ENCODE measurements at regions not wholly inside any gene's neighbourhood (a gene's known extent, or its start where the extent isn't known, plus 50 kb on each side); places are given as distances from the start of the nearest gene placed in this dataset.
A peak's percentile ranks its signal among the peaks of the same experiment; 100 is the strongest.

DNA sequence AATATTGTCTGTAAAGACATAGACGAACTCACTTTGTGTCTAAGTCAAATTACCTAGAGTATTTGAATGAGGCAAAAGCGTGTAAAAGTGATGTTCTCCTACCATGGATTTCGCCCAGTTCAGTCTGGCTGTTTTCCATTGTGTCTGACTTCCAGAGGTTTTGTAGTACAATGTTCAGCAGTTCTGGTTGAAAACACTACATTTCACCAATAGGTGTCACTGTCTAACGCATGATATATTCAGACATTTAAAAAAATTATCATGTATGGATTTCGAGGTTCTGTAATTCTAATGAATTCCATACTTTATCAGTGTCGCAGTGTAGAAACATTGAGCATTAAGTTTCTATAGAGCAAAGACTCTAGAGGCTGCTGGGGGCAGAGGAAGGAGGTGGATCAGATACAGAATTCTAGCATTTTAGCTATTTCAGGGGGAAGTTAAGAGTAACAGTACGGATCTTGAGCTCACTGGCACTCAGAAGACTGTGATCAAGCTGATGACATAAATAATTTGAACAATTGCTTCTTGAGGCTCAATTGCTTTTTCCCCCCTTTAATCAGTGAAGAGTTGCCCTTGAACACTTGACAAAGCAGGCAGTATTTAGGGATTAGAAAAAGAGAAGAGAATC lies 196.9 kb upstream of the RHOBTB1 start:
- peak; percentile 61 for DNase-seq (ENCODE audit: low spot score)

DNA sequence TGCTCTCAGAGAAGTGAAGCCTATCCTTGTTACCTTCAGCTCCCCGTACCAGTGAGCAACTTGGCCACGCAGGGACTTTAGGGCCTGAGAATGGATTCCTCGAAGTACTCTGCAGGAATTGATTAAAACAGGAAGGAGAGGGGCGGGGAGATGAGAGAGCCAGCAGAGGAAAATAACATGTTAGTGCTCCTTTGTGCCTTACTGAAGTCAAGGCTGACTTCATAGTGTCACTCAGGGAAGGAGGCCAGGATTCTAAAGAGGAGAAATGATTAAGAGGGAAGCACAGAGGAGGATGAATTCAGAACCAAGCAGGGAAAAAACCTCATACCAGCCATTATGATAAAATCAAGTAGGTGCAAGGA lies 195.6 kb upstream of the RHOBTB1 start:
- DNase-seq (ENCODE audit: low spot score), result no peak

DNA sequence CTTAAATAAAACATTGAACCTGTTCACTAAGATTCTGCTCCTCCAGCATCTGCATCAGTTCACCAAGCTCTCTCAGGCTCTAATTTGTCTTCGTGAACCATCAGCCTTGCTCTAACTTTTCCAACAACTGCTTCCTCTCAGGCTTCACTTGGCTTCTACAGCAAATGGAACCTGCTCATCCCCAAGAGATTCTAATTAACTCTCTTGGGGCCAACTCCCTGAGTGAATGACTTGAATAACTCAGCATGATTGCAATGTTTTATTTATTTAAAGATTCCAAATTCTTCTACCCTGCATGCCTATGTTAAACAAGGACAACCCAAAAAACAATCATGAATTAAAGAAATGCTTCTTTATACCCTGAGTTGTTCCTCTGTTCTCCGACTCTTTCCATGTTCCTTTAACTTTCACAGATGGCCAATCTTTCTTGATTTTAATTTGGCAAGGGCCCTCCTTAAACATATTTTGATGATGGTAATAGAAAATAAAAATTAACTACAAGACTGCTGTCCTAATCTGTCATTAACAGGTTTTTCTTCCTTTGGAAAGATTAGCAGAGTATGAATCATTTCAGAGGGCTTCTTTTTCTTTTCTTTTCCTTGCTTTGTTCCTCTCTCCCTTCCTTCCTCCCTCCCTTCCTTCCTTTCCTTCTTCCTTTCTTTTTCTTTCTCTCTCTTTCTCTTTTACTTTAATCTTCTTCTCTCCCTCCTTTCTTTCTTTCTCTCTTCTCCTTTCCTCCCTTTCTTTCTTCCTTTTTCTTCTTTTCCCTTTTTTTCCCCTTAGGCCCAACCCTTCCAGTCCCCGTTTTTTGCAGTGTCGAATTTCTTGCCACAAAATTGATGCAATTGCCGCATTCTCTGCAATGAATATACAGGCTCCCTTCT lies 195.0 kb upstream of the RHOBTB1 start:
- DNase-seq (ENCODE audit: low spot score), result no peak

DNA sequence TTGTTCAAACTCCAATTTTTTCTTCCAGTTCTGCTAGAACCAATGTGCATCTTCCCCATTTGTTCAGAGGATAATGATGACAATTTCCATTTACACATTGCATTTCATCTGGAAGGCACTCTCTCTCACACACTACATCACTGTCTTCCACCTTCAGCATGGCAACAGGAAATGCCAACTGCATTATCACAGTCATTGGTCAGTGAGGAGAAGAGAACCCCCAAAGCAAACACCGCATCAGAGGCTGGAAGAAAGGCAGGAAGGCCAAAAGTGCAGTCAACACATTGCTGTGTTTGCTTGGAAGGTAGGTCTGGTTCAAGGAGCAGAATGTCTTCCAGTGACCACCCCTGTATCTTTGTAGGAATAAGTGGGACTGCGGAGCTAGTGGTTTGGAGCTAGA lies 192.2 kb upstream of the RHOBTB1 start:
- peak; percentile 9 for DNase-seq (ENCODE audit: low spot score)

DNA sequence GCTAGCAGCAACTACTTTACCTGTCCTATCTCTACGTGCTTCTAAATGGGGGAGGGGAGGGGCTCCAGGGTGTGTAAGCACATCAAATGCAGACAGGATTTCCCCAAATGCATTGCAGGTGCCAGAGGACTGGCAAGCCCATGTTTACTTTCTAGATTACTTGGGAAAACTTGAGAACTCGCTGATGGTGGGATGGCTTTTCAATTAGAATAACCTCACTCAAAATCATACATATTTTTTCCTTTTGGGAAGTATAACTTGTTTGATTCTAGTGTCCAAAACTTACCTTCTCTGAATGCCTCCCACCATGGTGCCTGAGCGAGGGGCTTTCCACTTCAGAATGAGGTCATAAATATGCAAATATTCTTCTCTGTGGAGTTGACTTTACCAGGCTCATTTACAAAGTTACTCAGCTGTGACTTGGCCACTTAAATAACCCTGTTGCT lies 191.3 kb upstream of the RHOBTB1 start:
- no peak for DNase-seq (ENCODE audit: low spot score)

DNA sequence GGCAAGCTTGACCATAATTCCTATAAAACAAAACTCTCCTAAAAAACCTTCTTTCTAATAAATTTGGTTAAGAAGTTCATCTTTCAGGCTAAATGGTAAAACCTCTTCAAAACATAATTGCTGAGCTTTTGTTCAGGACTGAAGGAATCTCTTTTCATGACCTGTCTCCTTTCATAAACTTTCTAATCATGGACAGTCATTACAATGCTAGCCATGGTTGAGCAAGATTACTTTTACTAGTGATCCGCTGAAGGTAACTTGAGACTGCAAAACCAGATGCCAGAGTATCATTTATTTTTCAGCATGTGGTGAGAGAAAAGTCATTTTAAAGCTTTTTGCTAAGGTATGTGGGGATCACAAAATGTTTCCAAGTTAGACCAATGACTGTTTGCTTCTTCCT lies 186.4 kb upstream of the RHOBTB1 start:
- DNase-seq (ENCODE audit: low spot score), result no peak

DNA sequence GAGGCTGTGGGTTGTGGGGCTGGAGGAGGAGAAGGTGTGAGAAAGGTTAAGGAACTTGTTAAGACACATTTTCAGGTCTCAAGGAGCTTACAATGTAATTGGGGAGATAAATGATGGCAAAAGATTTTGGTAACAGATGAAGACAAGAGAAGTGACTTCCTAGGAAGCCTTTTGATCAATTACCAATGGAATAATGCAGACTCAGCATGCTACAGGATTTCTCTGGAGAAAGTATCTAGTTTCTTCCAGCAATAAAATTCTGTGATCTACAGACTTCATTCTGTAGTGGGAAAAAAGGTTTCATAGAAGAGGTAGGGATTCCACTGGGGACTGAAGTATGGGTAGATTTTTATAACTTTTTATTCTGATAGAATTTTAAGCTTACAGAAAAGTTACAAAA lies 184.2 kb upstream of the RHOBTB1 start:
- DNase-seq (ENCODE audit: low spot score), result no peak

DNA sequence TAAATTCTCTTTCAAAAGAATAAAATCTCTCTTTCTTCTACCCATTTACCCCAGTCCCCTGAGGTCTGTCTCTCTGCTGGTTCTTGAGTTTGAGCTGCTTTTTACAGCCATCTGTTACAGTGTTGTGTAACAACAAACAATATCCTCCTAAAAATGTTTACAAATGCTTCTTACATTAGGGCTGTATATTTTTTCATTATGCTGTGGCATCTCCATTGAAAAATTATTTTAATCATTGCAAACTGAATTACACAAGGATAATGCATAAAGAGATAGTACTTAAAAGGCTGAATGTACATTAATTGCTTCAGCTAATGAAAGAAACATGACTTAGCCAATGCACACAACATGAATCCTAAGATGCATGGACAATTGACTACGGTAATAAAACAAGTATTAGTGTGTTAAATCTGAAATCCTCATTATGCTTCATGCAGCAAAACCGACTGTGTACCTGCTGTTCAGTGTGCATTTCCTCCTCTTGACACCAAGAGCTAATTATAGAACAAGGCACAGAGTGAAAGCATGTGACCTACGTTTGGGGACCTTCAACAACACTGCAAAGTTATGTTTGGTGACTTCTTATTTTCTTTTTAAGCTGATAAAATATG lies 181.7 kb upstream of the RHOBTB1 start:
- DNase-seq (ENCODE audit: low spot score), result no peak

DNA sequence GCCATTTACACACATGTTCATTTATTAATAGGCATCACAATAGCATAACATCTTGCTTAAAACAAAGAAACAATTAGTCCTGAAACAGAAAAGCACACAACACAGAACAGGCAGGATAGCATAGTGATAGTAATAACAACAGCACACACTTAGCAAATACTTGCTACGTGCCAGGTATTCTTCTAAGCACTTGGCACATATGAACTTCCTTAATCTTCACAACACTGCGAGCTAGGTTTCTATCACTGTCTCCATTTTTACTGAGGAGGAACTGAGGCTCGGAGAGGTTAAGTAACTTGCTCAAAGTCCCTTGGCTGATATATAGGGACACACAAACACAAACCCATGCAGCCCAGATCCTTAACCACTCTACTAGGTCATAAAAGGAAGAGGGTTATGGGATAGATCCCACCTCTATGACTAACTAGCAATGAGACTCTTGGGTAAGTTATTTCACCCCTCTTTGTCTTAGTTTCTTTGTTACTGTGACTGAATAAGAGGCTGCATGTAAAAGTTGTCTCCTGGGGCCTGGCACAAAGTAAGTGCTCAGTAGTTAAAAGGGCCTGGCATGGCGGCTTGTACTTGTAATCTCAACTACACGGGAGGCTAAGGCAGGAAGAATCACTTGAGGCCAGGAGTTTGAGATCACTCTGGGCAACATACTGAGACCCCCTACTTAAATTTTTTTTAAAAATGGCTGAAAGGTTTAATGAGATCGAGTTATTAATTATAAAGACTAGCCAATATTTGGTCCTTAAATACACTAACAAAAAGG lies 181.0 kb upstream of the RHOBTB1 start:
- no peak for DNase-seq (ENCODE audit: low spot score)

DNA sequence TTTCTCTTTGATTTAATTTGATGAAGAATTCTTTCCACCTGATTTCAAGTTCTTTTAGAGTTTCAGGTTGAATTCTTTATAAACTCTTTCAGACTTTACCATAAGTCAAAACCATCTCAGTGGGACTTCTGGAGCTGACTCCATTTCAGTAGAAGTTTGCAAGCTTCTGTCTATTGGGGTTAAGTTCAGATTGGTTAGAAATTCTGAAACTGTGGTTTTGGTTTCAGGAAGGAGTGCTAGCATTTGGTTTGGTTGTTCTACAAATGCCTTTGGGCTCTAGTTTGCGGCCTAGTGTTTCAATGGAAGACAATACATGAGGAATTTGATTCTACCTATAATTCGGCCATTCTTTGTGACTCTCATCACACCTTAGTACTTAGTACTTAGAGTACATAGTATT lies 176.8 kb upstream of the RHOBTB1 start:
- no peak for DNase-seq (ENCODE audit: low spot score)

DNA sequence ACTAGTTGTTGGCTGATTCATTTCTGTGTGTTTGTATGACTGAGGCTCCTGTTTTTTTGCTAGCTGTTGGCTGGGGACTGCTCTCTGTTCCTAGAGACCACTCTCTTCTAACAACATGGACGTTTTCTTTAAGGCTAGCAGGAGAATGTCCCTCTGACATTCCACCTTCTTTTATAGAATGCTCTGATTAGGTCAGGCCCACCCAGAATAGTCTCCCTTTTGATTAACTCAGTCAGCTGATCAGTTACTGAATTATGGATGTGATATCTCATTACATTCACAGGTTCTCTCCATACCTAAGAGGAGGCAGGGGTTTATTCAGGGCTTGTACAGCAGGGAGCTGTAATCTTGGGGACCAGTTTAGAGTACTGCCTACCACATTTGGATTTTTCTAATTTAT lies 175.6 kb upstream of the RHOBTB1 start:
- no peak for DNase-seq (ENCODE audit: low spot score)

DNA sequence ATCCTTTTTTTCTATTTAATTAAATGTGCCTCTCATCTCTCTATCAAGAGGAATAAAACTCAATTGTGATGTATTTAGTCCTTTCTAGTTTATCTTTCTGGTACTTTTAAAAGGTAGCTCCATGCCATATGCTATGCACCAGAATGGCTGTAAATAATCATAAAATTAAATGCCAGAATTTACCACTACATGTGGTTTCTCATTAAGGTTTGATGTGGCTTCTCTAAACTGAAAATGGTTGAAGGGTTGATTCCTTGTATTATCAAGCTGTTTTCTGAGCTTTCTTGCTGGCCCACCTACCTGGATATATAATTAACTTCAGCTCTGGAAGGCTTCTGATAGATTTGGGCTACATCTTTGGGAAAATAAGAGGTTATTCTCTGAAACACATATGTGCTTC lies 171.9 kb upstream of the RHOBTB1 start:
- no peak for DNase-seq (ENCODE audit: low spot score)

DNA sequence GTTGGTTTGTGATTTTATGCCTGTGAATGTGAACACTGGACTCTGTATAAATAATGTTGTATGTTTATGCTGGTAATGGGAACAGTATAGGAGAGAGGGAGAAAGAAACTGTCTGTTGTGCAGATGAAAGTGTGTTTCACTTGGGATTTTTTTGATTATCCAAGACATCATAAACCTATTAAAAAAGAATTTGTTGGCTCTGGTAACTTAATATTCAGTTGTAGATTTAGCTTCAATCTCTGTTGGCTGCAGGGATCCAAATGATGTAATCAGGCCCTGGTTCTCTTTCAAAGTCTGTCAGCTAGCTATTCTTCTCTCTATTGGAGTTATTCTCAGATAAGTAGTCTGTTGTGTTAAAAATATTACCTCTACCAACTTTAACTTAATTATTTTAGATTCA lies 168.8 kb upstream of the RHOBTB1 start:
- DNase-seq (ENCODE audit: low spot score), result no peak

DNA sequence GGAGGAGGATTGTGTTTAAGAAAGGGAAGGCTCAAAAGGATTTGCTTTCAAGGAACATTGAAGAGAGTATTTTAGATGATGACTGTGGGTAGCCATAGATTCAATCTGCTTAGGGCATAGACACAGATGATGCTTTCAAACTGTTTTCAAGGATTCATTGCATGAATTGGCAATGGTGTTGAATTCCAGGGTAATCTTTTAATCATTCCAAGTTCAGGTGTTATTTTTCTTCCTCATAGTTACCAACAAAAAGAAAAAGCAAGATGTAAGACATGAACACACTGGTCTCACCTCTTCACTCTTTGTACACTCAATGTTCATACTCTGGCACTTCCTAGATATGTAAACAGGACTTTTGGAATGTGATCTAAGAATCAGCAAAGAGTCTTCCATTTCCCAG lies 167.0 kb upstream of the RHOBTB1 start:
- DNase-seq (ENCODE audit: low spot score), result no peak

DNA sequence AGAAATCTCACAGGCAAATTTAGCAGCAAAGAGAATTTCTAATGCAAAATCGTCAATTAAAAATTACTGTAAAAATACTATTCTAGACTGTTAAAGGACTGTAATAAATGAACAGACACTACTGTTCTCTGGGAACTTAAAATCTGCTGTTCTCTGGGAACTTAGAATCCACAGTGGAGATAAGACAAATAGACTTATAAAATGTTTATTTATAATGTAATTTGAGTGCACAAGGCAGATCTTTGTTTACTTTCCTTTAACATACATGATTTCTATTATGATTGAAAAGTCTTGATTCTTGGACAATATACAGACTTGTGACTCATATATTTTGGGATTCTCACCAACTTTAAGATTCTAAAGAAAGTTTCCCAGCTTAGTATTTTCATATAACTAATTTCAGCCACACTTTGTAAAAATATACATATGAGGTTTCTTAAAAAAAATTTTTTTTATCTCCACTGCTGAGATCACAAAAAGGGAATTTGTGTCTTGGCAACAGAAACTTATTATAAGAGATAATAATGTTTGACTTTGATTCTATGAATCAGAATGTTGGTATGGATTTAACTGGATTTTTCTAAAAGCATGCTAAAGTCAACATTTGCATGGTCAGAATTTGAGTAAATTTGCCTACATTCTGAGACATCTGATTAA lies 166.3 kb upstream of the RHOBTB1 start:
- DNase-seq (ENCODE audit: low spot score), result no peak

DNA sequence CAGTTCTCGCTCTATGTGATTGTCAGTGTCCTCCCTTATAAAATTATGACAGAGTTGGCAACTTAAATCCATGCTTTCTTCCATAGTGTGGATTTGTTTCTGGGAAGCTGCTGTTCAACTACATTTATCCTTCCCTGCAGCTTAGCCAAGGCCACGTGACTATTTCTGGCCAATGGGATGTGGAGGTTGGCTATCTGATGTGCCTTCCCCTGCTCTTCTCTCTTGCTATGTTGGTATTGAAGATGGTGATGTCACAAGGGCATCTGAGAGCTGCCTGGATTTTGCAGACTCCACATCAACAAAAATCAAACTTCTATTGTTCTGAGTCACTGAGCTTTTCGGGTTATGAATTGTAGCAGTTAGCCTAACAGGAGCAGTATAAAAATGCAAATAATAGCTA lies 164.9 kb upstream of the RHOBTB1 start:
- DNase-seq (ENCODE audit: low spot score), result no peak

DNA sequence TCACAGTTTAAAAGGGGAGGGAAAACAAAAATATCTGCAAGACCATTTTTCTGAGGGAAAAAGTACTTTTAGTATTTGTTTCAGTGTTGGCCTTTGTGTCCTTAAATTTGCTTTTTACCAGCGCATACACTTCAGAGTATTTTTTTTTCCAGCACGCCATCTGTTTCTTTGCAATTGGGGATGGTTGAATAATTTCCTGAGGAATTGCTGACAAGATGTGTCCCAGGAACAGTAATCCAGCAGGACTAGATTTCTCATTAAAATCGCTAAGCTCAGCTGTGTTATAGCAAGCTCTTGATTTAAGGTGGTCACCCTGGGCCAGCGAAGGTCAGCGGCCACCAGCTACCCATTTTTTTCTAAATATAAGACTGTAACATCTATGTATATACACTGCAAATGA lies 156.9 kb upstream of the RHOBTB1 start:
- no peak for DNase-seq (ENCODE audit: low spot score)

DNA sequence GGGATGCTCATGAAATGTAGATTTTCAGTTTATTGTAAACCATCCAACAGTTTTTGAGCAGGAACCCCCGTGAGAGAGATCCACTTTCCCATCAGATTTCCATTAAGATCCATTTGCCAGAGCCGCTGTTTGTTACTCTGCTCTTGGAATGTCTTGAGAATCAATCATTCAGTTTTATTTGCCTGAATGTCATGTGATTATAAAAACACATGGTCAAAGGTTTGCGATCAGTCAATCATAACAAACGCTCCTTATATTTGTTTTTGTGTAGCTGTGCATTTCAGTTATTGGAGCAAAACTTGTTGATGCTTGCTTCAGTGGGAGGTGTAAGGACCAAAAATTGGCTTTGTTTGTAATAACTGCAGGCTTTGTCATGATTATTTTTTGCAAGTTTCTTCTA lies 155.8 kb upstream of the RHOBTB1 start:
- no peak for DNase-seq (ENCODE audit: low spot score)

DNA sequence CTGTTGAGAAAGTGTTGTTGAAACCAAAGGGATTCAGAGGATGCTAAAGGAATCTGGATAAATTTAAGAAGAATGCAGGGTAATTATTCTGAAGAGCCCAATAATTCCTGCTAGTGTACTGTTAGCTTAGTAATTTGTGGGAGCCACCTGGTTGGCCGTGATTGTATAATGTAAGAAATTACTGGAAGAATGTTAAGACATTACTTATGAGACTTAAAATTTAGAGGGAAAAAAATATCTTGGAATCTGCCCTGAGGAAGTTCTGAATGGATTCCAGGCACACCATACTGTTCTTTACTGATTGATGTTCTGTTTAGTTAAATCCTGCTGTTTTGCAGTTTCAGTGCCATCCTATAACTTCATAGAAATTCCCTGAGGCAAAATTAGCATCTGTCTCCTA lies 155.0 kb upstream of the RHOBTB1 start:
- DNase-seq (ENCODE audit: low spot score), result no peak

DNA sequence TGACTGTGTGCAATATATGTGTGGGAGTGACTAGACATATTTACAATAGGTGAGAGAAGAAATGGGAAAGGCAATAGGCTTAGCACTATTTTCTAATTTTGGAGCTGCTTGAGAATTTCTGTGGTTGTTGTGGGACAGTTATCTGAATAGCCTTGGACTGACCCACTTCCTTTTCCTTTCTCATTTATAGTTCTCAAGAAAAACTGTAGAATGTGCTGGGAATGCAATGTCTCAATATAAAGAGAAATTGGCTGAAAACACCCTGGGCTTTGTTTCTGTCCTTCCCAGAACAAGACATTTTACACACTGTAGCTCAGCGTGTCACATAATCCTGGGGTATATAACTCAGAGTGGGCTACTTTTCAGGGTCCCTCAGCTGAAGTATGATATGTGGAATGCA lies 153.0 kb upstream of the RHOBTB1 start:
- no peak for DNase-seq (ENCODE audit: low spot score)

DNA sequence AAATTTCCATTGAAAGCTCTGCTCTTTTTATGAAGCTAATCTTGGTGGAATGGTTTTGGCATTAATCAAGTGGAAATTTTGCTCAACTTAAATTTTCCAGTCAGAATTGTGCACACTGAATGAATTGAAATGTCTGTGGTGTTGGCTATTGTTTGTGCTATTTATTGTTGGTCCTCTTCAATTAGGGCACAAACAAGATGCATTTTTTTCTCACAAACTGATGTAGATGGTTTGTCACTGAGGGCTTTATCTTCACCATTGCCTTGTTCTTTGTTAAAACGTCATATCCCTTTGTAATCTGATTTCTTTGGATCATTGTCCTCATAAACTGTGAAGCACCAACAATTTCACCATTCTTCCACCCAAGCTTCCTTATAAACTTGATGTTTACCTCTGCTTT lies 152.1 kb upstream of the RHOBTB1 start:
- DNase-seq (ENCODE audit: low spot score), result no peak

DNA sequence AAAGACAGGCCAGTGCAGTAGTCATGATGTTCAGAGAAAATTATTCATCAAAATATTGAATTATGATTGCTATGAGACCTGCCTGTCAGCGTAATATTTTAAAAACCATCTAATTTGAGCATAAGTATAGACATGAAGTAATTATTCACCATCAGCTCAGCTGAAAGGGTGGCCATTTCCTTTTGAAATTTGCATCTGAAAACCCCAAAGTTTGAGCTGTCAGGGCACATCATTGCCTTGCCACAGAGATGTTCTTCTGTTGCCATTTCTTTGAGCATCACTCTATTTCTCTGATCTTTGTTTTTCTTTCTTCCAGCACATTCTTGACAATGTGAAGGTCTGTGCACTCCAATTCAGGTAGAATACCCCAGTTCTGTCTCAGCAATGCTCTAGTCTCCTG lies 147.5 kb upstream of the RHOBTB1 start:
- no peak for DNase-seq (ENCODE audit: low spot score)

Measured in AG20443 (cell line).